ENCODE measurements at regions not wholly inside any gene's neighbourhood (a gene's known extent, or its start where the extent isn't known, plus 50 kb on each side); places are given as distances from the start of the nearest gene placed in this dataset.
A peak's percentile ranks its signal among the peaks of the same experiment; 100 is the strongest.
"Not testable (repeated sequence)": the region's sequence is repeated elsewhere in the genome, so short reads cannot be mapped to it uniquely, and the experiment has no call there.

GRCh38 chr9:107847978-107848964 lies 358.7 kb upstream of the KLF4 start:
- DNase-seq (ENCODE audit: low spot score), result peak; percentile 58

DNA sequence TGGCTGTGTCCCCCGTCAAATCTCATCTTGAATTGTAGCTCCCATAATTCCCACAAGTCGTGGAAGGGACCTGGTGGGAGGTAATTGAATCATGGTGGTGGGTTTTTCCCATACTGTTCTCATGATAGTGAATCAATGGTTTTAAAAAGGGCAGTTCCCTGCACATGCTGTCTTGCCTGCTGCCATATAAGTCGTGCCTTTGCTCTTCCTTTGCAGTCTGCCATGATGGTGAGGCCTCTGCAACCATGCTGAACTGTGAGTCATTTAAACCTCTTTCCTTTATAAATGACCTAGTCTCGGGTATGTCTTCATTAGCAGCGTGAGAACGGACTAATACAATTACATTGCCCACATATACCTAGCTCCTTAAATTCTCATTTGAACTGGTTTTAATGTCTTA lies 353.0 kb upstream of the KLF4 start:
- no peak for DNase-seq (ENCODE audit: low spot score)

DNA sequence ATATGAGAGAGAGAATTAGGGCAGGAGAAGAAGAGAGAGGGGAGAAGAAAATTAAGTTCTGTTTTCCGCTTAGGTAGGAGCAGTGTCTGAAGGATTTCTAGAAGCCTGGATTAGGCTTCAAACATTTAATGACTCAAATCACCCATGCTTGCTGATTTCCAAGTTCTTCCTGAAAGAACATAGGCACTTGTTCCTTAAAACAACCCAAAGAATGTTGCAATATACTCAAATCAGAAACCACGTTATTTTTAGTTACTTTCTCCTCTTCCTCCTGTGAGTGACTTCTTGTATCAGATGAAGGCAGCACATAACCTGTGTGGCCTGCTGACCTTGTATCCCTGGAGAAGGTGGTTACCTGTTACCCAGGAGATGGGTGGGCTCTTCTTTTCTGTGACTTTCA lies 351.5 kb upstream of the KLF4 start:
- DNase-seq (ENCODE audit: low spot score), result no peak

DNA sequence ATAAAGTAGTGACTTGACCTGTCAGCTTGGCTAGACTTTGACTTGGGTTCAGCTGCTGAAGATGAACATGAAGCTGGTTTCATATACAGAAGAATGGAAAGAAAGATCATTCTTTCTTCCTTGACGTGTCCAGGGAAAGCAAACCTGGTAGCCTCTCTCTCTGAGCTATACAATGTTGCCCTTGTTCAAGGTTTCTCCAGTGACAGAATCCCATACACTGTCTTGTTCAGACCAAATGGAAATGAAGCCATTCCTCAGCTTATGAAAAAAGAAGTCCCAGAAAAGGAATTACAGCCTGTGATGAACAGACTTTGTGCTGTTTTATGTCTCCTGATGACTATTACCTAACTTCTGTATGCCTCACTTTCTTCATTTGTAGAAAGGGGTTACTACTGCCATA lies 349.8 kb upstream of the KLF4 start:
- DNase-seq (ENCODE audit: low spot score), result no peak

GRCh38 chr9:107838766-107839165 lies 349.2 kb upstream of the KLF4 start:
- DNase-seq (ENCODE audit: low spot score), result peak; percentile 32

DNA sequence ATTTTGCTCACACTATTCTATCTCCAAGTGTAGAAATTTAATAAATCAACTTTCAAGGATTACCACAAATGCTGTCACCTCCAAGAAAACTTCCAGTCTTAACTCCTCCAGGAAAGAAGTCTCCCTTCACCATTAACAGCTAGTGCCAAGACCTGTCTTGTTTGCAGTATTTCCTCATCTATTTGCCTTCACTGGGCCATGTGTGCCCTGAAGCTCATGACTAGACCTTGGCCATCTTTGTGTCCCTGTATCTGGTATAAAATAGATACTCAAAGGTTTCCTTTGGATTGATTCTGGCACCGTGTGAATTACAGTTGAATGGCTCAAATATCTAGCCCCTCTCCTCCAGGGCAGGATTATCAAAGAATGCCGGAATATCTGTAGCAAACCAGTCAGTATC lies 346.7 kb upstream of the KLF4 start:
- no peak for DNase-seq (ENCODE audit: low spot score)

GRCh38 chr9:107833295-107833694 lies 343.7 kb upstream of the KLF4 start:
- DNase-seq (ENCODE audit: low spot score), result peak; percentile 37

- peak; percentile 15 for DNase-seq (ENCODE audit: low spot score)
Observed at GRCh38 chr9:107832871-107833270, 343.3 kb upstream of the KLF4 start.

- no peak for DNase-seq (ENCODE audit: low spot score)
Observed at GRCh38 chr9:107830479-107830878, 340.9 kb upstream of the KLF4 start.

GRCh38 chr9:107827884-107828283 lies 338.3 kb upstream of the KLF4 start:
- DNase-seq (ENCODE audit: low spot score), result no peak

GRCh38 chr9:107827304-107827703 lies 337.7 kb upstream of the KLF4 start:
- no peak for DNase-seq (ENCODE audit: low spot score)

DNA sequence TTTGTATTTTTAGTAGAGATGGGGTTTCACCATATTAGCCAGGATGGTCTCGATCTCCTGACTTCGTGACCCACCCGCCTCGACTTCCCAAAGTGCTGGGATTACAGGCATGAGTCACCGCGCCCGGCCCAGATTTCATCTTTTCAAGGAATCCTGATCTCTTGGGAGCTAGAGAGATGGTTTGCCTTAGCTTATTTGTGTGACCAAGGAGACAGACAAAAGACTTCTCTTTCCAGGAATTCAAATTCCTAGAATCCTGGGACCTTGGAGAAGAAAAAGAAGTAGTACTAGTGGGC lies 337.1 kb upstream of the KLF4 start:
- not testable (repeated sequence) for DNase-seq (ENCODE audit: low spot score)

DNA sequence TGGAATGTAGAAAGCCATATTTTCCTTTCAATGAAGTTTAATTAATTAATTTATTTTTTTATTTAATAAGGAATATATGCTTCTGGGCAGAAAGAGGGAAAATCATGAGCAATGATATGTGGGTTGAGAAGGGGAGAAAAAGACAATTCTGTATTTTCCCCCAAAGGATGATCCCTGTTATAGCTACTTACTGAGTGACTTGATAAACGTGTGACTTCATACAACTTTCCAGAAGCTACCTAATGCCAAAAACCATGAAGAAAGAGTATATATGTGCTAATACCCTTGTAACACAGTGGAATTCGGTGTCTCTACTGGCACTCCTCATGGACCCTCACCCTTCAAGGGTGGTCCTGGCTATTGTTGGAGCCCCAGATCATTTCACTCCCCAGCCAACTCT lies 335.0 kb upstream of the KLF4 start:
- no peak for DNase-seq (ENCODE audit: low spot score)

DNA sequence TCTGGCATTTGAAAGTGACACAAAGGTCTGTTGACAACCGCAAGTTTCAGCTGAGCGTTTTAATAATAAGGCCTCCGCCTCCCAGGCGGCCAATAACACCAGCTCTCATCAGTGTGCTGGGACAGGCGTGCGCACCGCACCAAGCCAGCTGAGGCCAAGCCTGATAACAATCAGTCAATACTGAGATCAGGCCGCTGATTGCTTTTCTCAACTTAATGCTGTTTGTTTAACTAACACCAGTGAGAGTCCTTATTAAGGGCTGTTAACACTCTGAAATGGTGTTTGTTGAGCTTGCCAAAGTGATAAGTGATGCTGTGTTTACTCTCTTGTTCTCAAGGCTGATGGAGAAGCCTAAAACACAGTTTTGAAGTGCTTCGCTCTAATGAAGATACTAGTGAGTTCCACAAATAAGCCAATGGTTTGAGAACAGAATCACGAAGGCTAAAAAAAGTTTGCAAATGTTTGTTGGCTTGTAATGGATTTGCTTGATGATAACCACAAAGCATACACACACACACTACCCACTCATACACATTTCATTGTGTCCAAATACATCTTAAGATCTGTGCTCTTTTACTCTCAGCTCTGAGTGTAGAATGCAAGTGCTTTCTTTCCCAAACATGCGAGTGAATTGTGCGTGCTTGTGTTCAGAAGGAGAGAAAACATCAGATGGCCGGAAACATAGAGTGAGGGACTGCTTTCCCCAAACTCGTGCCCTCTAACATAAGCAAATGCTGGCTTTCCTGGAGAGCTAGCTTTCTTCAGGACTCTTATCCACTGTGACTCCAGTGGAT lies 330.4 kb upstream of the KLF4 start:
- DNase-seq (ENCODE audit: low spot score), result no peak

GRCh38 chr9:107818503-107818829 lies 328.9 kb upstream of the KLF4 start:
- DNase-seq (ENCODE audit: low spot score), result not testable (repeated sequence)

GRCh38 chr9:107817595-107818502 lies 328.3 kb upstream of the KLF4 start:
- DNase-seq (ENCODE audit: low spot score), result not testable (repeated sequence)

DNA sequence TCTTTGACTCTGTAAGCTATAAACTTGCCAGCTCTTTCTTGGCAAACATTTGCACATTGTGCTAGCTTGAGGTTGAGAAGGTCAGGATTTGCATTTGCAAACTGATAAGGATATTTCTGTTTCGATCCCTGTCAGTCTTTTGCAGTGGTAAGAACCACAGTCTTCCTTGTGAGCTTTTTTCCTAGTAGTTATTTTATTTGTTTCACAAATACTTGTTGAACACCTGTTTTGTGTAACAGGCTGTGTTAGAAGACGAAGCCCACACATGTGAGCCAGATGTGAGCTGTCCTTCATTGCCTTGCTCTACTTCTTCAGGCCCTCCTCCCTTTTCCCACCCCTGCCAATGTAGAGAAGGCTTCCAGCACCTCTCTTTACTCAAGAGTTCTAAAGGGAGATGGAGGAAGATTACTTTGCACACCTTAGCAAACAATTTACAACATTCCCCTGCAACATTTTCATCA lies 327.0 kb upstream of the KLF4 start:
- DNase-seq (ENCODE audit: low spot score), result no peak

- no peak for DNase-seq (ENCODE audit: low spot score)
Observed at GRCh38 chr9:107815782-107816560, 326.4 kb upstream of the KLF4 start.

DNA sequence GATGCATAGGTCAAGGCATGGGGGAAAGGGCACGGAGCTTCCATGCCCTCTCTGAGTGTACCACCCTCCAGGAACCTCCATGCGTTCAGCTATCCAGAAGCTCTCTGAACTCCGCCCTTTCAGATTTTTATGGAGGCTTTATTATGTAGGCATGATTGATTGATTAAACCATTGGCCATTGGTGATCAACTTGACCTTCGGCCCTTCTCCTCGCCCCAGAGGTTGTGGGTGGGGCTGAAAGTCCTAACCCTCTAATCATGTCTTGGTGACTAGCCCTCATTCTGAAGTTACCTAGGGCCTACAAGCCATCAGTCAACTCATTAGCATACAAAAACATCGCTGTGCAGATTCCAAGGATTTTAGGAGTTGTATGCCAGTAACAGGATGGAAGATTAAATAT lies 323.7 kb upstream of the KLF4 start:
- DNase-seq (ENCODE audit: low spot score), result no peak

- DNase-seq (ENCODE audit: low spot score), result peak; percentile 40
Observed at GRCh38 chr9:107810461-107810961, 320.9 kb upstream of the KLF4 start.

DNA sequence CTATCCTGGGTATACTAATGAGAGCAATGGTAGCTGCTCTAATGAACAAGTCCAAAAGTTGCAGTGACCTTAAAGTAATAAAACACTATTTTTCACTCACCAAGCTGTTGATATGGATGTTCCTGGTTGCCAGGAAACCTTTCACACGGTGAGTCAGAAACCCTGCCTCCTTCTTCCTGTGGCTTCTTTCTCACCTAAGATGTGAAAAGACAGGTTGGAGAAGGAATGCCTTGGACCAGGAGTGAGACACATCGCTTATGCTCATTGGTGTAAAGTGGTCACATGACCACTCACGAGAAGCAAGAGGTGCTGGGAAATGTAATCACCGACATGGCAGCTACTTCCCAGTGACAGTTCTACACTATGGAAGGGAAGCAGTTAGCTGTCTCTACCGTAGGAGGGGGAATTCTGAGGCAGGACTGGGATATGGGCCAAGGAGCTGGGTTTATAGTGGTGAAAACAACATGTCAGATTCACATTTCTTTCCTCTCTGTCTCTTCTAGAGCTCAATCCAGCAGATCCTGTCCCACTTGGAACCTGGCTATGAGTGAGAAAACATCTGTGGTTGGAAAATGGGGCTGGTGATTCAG lies 320.4 kb upstream of the KLF4 start:
- DNase-seq (ENCODE audit: low spot score), result peak; percentile 50
